Right lung (tissue), 2 donors: ENCODE measurements at regions not wholly inside any gene's neighbourhood (a gene's known extent, or its start where the extent isn't known, plus 50 kb on each side); places are given as distances from the start of the nearest gene placed in this dataset.
"Not testable (repeated sequence)": the region's sequence is repeated elsewhere in the genome, so short reads cannot be mapped to it uniquely, and the experiment has no call there.

ENCODE experiments used
- DNase-seq, 2 donors: peaks; one replicate each; pipeline ENCODE4 v3.0.0-alpha.2; 2013

GRCh38 chr18:4765401-4765800 is 310.3 kb upstream of the DLGAP1 start:
- no peak for DNase-seq

GRCh38 chr18:4762330-4762729 is 307.2 kb upstream of the DLGAP1 start:
- no peak for DNase-seq

DNA sequence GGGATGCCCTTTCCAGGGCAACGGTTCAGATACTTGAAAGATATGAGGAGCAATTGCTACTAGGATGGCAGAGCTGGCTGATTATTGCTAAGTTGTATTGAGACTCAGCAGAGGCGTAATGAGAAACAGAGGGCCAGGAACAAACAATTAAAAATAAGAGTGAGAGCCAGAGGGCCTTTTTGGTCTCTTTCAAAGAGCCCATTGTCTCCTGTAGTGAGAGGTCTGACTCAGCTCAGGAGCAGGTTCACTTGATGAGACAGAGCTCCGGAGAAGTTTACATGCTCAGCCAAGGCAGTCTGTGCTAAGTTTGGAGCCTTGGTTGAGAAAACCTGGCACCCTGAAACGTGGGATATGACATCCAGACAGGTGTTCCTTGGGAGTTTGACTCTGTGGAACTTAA is 303.9 kb upstream of the DLGAP1 start:
- no peak for DNase-seq

DNA sequence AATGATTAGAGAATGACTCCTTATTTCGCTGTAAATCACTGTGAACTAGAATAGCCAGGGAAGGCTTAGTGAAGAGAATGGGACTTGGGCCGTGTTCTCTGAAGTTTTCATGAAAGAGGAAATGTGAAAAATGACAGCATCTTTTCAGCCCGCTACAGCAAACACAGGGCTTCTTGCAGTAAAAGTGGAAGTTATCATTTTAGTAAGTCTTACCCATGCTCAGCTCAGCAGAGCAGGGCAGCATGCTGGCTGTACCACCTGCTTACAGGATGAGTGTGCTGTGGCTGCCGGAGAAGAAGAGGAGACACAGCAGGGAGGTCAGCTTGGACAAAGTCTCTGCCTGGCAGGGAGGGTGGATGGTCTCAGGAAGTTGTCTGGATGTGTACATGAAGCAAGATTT is 300.7 kb upstream of the DLGAP1 start:
- no peak for DNase-seq

DNA sequence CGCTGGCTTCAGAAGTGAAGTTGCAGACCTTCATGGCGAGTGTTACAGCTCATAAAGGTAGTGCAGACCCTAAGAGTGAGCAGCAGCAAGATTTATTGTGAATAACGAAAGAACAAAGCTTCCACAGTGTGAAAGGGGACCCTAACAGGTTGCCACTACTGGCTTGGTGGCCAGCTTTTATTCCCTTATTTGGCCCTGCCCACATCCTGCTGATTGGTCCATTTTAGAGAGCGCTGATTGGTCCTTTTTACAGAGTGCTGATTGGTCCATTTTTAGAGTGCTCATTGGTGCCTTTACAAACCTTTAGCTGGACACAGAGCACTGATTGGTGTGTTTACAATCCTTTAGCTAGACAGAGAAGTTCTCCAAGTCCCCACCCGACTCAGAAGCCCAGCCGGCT is 298.0 kb upstream of the DLGAP1 start:
- DNase-seq, result not testable (repeated sequence)

GRCh38 chr18:4751523-4751922 is 296.4 kb upstream of the DLGAP1 start:
- DNase-seq, result no peak

DNA sequence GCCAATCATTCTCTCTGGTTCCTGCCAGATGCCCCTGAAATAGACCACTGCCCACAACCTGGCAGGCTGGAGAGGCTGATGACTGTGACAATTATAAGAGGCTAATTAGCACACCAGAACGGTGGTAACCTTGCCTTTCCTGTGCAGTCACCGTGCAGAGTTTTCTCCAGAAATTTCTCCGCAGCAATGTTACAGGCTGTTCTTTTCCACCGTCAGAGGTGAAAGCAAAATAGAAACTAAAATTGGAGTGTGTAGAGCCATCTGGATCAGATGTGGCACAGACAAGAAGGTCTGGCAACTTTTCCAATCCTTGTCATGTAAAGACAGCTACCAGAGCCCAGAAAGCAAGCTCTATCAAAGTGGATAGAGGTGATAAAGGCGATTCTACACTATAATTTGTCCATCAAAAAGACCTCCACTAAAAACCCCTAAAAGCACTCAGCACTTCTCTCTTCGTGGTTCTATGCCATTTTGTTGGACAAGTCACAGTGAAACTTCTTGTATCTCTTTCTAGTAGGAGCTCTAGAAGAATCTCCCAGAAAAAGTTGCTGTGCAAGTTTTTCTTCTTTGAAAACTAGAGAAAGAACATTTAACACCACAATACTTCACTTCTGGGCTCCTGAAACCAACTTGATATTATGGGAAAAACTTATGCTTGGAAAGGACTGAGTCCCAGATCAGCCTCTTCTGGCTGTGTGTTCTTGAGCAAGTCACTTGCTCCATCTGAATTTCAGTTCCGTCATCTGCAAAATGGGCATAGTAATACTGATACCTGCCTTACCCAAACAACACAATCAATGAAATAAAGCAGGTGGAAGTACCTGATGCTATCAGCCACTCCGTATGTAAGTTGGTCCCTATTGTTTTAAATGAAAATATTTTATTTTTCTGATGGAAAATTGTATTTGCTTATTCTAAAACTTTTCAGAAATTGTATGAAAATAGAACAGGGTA is 295.6 kb upstream of the DLGAP1 start:
- no peak for DNase-seq

DNA sequence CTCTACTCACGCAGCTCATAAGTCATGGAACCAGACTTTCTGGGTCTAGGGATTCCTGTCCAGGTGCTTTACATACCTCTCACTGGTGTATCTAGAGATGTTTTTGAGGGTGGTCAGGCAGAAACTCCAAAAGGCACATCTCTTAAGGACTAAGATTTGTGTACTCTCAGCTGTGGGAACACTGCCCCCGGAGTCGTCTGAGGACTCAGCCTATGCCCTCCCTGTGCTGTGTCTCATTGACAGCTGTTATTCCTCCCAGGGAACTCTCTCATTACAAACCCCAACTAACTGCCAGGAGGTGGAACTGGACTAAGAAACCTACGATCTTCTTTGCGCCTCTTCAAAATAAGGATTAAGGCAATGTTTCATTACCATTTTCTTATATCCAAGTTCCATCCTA is 293.9 kb upstream of the DLGAP1 start:
- no peak for DNase-seq

DNA sequence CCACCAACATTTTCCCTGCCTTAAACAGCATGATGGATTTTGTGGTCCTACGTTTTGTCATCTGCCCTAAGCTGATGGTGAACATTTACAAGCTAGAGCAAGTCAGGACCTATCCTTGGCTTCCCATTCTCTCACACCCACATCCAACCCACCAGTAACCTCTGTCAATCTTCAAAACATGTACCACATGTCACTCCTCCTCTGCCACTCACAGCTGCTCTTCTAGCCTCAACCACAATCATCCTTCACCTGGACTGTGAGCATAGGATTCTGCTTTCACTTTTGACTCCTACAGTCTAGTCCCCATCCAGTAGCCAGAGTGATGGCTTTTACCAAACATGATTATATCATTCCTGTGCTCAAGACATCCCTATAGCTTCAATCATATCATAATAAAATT is 279.8 kb upstream of the DLGAP1 start:
- no peak for DNase-seq

DNA sequence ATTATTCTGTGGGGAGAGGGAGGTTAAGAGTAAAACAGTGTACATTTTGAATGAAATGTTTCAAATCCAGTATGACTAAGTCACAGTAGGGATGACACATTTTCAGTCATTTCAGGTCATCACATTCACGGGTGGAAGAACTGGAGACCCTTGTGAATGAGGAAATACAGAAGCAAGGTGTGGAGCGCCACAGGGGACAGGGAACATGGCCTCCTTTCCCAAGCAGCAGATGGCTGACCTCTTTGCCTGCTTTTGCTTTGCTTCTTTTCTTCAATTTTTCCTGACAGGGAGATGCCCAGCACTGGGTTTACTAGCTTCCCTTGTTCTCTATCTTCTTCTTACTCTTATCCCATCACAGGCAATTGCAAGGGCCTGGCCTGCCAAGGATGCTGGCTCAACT is 278.9 kb upstream of the DLGAP1 start:
- no peak for DNase-seq

DNA sequence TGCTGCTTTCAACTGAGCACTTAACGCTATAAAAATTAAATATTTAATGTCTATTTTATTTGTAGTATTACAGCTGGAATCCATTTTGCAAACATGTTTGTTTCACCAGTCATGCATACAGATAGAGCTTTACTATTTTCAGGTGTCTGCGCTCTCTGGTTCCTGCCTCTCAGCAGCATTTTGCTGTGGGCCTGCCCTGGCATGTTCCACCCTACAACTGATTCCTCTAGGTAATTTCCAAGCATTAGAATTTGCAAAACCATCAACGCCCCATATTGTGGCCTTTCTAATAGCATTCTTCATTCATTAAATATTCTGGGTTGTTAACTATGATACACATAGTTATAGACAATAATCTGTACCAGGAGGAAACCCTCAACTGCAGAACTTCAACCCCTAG is 266.4 kb upstream of the DLGAP1 start:
- DNase-seq, result no peak

DNA sequence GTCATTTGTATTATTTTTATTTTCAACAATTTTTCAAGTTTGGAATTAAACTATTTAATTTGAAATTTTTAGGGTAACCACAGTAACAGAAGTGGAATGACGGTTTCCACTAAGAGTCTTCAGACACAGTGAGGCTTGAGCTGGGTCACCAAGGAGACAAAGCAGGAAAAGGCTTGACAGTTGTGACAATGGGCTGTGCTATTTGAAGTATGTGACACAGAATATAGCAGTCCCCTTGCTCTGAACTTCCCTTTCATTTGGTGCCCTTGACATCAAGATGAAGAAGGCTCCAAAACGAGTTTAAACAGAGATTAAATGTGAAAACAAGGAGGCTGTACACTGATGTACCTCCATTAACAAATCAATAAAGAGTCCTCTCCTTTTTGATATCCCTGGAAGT is 265.4 kb upstream of the DLGAP1 start:
- no peak for DNase-seq

DNA sequence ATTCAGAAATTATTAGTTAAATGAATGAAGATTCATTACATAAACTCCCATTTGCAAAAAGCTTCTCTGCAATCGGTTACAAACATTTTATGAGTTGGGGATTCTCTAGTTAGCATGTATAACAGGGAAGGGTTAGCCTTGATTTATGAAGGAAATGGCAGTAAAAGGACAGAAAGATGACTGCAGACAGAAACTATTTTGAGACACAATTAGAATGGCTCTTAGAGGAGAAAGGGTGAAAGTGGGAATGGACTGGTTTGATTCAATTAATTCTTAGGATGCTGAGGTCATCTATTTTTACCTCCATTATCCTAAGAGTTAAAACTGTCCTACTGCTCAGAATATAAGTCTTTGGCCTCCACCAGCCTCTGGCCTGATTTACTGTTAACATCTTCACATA is 250.8 kb upstream of the DLGAP1 start:
- DNase-seq, result no peak

GRCh38 chr18:4704781-4705180 is 249.7 kb upstream of the DLGAP1 start:
- no peak for DNase-seq

DNA sequence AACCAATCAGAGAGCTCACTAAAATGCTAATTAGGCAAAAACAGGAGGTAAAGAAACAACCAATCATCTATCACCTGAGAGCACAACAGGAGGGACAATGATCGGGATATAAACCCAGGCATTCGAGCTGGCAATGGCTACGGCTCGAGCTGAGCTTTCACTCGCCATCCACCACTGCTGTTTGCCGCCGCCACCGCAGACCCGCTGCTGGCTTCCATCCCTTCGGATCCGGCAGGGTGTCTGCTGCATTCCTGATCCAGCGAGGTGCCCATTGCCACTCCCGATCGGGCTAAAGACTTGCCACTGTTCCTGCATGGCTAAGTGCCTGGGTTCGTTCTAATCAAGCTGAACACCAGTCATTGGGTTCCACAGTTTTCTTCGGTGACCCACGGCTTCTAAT is 236.7 kb upstream of the DLGAP1 start:
- no peak for DNase-seq

DNA sequence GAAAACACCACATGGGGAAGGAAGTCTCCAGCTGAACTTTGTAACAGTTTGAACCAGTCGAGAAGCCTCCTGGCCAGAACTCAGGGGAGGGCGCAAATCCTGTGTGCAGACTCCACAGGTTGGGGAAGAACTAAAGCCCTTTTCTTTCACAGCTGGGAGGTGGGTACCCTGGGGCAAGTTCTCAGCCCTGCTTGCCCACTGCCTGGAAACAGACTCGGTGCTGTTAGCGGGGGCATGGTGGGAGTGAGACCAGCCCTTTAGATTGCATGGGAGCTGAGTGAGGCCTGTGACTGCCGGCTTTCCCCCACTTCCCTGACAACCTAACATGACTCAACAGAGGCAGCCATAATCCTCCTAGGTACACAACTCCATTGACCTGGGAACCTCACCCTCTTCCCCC is 223.6 kb upstream of the DLGAP1 start:
- not testable (repeated sequence) for DNase-seq

- no peak for DNase-seq
These were observed 221.9 kb upstream of the DLGAP1 start for GRCh38 chr18:4677006-4677405.

GRCh38 chr18:4672162-4672561 is 217.1 kb upstream of the DLGAP1 start:
- no peak for DNase-seq

DNA sequence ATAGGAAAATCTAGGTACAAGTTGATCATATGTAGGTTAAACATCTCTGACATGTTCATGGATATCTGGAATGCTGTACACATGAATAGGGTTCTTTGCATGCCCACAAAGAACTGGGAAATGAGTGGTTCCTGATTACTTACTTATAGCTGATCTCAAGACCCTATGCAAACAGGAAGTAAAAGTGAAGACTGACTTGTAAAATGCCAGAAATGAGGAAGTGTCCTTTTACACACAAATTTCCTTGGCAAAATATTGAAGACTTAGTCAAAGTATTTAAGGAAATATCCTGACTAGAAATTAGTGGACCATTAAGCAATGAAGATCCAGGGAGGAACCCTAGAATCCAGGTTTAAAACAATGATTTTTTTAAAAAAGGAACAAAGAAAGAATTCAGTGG is 203.7 kb upstream of the DLGAP1 start:
- DNase-seq, result no peak

GRCh38 chr18:4653418-4653817 is 198.3 kb upstream of the DLGAP1 start:
- DNase-seq, result no peak

DNA sequence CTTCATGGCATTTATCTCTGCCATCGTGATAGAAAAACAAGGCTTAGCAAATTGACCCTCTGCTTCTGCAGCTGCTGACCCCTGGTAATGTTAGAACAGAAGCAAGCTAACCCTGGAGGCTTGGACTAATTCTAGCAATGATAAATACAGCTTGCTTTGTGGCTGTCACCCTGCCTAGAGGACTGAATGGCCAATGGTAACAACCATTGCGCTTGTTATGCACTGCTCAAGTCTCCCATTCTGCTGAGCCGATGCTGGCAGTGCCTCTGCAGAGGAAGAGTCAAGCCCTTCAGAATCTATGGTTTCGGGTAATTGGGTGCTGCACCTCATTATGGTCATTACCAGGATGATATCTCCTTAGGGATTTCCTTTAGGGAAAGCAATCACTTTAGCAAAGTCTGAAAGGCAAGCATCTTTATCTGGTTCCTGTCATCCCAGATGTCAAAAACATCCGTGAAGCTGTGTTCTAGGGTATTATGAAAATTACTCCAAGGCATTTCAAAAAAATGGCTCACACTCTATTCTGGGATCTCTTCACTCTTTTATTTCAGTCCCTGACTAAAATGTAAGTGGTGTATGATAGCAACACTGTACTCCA is 186.8 kb upstream of the DLGAP1 start:
- DNase-seq, result no peak

DNA sequence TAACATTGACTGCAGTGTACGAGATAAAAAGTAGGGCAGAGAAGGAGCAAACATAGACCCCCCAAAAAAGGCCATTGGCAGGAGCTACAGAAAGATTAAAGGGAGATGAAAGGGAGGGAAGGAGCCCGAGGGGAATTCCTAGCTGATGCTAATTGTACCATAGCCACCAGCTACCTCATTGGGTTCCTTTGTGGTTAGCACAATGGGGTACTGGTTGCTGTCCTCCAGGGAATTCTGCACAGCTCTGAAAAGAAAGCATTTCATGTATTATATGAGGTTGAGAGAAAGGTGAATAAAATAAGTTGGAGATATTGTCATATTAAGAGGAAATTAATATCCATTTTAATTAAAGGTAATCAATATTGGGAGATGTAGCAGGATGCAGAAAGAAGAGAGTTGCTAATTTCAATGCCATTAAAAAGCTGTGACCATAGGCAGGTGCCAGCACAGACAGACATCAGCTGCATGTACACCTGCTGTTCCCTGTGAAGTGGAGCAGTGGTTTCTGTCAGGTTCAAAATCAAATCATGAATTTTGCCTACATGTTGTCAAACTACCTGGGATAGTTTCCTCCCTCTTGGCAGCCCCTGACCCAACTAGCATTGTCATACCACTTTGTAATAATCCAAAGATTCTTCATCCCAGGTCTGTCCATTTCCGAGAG is 185.4 kb upstream of the DLGAP1 start:
- no peak for DNase-seq
